HG03039 (cell line): ENCODE measurements at regions not wholly inside any gene's neighbourhood (a gene's known extent, or its start where the extent isn't known, plus 50 kb on each side); places are given as distances from the start of the nearest gene placed in this dataset.

Experiments used
- ATAC-seq: cut with Tn5 transposase; IDR thresholded peaks from one replicate; pipeline ENCODE4 v1.9.1; 2021; ENCODE audit warnings: mild to moderate bottlenecking, moderate library complexity; ENCODE audit not compliant: unreplicated experiment

DNA sequence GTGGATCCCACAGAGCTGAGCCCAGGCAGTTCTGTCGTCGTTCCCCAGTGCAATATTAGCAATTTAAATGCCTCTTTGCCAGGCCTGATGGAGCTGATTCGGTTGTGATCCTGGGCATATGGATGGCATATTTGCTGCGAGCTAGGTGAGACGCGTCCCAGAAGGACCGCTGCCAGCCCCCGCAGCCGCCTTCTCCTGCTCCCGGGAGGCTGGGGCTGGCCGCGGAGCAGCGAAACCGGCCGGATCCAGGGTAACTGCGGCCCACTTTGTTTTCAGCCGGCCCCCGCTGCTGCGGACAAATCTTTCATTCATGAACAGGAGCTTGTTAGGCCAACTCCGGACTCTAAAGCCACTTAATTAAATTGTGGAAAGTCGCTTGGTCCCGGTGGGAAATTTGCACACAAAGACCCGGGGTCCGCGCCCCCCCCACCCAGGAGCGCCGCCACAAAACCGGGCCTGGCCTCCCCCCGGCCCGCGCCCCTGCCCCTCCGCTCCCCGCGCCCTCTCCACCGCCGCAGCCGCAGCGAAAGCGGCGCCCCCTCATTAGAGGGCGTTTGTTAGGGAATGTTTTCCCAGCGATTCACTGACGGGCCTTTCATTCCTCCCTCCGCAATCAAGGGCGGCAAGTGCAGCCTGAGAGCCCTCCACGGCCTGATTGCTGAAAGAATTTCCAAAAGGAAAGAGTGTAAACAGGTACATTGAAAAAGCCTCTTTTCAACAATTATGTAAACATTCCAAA lies 383.3 kb downstream of the RRAGC start:
- ATAC-seq = no peak

DNA sequence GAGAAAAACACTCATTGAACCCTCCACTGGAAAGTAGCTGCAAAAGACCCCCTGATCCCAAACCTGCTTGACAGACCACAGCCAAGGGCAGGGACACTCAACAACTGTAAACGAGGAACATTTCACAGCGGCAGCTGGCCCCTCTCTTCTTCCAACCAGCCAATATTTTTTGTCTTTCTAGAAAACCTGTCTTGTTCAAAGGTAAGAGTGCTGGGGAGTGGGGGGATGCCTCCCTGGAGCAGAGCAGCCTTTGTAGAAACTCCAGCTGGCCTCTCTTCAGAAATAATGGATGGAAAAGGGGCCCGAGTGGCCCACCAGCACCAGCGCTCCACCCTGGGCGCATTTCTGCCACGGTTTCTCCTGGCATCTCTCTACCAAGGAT lies 384.0 kb downstream of the RRAGC start:
- no peak for ATAC-seq

DNA sequence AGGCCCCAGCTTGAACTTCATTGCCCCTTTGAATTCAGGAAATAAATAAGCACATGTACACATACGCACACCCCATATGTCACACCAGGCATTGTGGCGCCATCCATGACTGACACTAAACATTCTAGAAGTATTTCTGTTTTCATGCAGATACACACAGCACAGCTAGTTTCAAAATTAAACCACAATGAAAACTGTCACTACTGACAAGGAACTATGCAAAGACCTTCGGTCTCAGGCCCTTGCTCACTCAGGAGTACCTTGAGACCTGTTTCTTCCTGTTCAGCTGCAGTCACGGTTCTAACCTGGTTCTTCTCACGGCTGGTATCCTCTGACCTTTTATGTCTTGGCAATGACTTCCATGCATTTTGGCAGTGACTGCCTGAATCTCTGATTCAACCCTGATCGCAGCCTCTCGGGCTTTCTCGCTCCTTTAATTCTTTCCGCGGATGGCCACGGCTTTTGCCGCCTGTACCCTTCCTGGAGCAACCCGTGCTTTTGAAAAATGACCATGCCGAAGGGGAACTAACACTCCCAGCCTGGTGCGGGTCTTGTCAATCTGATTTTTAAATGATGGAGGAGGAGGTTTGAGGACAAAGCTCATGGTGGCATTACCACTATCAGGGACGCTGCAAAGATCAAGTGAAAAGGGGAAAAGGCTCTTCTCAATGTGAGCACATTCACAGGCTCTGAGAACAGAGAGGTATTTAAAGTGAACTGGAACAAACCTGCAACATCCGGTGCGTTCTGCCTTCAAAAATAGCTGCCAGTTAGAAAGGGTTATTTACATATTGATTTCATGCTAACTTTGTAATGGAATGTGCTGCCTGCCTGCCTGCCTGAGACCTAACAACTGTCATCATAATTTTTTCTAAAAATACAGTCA lies 384.6 kb downstream of the RRAGC start:
- peak; percentile 72 for ATAC-seq

DNA sequence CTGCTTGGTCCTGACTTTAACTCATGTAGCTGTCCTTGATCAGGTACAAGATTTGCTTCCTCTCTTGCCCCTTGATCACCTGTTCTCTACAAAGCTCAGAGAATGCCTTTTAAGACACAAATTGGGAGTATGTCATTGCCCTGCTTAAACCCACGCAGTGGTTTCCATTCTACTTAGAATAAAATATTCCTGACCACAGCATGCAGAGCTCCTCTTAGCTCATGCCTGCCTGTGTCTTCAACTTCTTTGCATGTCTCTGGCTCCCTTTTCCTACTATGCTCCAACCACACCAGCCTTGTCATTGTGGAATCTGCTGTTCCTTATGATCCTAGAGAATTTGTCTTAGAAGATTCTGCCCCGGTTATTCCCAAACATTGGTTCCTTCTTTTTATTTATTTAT lies 393.1 kb downstream of the RRAGC start:
- ATAC-seq = no peak

DNA sequence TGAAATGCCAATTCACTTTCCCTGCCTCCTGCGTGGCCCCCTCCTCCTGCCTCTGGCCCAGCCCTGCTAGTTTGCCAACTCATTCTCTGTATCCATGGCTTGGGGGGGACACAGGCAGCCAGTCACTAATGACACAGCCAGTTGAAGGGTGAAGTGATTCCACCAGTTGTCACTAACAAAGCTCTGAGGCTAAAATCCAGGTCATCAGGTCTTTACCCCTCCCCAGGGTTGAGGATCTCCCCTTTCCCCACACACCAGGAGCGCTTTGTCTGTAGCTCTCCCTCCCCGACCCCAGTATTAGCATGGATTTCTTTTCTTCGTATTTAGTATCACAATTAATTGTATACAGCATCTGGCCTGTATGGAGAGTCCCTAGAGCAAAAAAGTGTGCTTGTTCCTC lies 394.1 kb downstream of the RRAGC start:
- ATAC-seq = no peak

DNA sequence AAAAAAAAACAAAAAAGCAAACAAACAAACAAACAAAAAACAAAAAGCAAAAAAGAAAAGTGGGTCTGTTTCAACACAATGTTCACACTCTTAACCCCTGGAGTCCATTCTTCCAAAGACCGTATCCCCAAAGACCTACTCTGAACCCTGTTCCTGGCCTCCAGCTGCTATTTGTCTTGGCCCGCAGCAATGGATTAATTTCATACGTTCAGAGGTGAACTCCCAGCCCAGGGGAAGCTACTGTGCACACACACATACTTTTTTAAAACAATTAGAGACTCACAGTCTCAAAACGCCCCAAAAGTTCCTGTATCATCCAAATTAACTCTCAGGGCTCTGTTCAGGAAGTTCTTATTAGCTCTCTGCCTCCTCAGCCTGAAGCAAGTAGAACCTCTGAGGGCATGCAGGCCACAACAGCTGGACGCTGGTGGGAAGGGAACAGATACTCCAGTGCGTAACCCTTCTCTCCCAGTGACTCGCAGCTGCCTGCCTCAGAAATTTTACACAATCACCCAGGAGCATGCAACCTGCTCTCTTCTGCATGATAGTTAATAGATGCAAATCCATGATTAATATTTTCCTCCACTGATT lies 395.4 kb downstream of the RRAGC start:
- ATAC-seq = no peak

DNA sequence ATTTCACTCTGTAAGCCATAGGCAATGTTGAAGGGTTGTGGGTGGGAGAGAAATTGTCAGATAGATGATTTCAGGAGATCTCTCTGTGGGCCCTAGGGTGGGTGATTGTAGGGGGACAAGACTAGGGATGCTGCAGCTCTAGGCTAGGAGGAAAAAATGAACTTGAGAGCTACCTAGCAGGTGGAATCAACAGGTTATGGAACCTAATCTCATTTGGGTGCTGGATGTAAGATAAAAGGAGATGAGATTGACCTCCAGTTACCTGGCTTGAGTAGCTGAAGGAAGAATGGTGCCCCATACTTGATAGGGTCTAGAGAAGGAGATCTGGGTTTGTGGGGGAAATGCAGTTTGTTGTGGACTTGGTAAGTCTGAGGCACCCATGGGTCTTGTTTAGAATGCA lies 396.5 kb downstream of the RRAGC start:
- ATAC-seq = no peak

DNA sequence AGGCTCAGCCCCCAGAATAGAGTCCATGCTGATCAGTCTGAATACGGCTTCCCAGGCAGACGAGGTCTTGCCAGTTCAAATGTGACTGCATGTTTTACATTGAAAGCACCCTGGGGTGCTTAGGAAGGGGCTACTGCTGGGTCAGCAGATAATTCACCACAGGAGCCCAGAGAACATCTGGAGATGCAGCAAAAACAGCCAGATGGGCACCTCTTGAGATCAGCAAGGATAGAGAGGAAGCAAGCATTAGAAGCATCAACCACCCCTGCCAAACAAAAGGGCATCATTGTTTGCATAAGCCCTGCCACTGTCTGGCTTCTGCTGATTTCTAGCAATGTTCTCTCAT lies 403.1 kb downstream of the RRAGC start:
- ATAC-seq = no peak

DNA sequence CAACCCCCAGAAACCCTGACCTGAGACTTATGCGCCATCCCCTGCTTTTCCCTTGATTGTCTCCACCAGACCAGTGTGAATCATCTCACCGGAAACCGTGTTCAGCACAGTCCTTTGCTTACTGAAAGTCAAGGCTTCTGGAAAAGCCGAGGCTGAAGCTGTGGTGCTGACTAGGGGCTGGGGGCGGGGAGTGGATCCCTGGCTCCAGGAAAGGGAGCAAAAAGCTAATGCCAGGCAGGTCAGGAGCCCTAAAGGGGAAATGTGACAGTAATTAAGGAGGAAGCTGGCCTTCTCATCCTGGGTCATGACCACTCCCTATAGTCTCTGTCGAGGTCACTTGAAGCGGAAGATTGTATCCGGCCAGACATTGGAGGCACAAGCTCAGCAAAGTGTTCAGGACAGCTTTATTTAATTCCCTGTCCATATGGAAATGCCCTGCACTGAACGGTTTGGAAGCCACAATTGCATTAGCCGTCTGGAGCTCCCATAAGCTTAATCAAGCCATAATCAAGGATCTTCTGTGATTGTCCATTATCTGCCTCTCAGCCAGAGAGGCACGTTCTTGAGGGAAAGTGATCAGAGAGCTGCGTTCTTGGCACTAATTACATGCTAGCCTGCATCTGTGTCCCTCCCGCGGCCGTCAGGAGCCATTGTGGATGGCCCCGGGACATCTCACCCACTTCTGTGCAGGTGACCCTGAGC lies 403.6 kb downstream of the RRAGC start:
- ATAC-seq = no peak

DNA sequence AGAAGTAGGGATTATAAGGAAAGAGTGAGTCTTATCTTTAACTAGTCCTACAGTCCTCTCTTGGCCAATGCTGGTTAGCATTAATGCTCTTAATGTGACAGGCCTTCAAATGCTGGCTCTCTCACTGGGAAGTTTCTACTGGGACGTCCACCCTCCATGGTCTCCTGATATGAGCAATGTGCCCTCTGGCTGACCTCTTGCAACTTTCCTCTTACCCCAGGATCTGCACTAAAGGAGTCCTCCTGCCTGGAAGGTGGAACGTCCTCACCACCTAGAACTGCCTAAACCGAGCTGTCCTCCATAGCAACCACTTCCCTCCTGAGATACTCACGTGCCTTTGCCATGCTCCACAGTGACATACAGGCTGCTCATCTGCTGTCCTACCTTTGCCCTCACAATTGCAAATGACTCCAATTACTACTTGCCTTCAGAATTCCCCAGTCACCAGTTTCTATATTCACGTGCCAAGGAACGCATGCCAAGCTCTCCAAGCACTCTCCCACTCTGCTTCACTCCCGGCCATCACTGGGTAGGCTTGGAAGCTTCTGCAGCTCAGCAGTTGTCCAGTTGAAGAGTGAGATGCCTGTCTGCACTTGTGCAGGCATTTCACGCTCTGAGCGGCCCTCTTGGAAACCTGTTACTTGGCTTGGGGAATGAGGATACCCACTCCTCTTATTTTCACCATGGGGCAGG lies 404.7 kb downstream of the RRAGC start:
- ATAC-seq = no peak

DNA sequence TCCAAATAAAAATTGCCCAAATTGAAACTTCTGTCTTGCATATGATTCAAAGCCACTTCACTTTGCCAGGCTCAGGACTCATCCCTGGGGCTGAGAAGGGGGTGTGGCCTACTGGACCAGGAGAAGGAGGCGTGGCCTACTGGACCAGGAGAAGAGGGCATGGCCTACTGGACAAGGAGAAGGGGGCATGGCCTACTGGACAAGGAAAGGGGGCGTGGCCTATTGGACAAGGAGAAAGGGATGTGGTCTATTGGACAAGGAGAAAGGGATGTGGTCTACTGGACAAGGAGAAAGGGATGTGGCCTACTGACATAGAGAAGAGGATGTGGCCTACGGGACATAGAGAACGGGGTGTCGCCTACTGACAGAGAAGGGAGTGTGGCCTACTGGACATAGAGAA lies 405.3 kb downstream of the RRAGC start:
- ATAC-seq = no peak

DNA sequence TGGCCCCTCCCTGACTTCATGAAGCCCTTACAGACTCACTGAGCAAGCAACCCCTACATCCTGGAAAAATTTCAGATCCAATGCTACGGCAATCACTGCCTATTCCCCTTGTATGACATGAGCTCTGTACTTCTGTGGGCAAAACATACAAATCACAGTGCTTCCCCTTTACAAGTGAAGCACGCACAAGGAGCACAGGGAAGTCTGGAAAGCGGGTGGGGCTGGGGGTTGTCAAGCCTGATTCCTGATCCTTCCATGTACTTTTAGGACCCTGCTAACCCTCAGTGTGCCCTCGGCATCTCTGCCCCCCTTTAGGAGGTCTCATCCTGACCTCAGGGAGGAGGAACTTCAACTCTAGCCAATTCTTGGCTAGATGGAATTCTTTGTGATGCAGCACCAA lies 405.7 kb upstream of the POU3F1 start:
- no peak for ATAC-seq

DNA sequence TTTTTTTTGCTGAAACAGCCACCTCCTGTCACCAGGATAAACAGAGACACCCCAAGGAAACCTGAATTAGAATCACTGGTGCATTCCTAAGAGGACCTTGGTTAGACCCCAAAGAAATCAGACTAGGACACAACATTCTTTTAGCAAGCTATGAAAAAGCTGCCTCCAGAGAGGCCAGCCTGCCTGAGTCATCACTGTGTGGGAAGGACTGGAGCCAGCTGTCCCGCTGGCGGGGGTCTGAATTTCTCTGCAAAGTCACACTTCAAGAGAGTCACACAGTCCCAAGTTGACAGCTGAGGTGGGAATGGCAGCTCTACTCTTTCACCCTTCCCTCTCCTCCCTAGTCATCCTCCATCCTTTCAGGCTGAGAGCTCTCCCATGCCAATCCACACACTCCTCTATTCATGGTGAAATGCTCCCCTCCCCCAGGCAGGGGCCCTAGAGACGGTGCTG lies 405.0 kb upstream of the POU3F1 start:
- no peak for ATAC-seq

DNA sequence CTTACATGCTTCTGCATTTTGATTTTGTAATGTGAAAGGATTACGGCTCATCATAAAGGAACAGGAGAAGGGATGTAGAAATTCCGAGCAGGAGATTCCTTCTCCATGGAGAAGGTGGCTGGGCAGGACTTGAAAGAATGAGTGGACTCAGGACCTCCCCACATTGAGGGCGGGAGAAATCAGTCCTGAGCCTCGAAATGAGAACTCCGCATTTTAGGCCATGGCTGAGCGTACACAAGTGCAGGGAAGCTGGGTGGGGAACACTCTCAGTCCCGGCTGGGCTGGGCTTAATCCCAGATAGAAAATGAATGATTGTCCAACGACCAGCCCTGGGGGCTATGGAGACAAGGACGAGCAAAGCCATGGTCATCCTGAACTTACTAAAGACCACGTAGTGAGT lies 402.3 kb upstream of the POU3F1 start:
- ATAC-seq = no peak

DNA sequence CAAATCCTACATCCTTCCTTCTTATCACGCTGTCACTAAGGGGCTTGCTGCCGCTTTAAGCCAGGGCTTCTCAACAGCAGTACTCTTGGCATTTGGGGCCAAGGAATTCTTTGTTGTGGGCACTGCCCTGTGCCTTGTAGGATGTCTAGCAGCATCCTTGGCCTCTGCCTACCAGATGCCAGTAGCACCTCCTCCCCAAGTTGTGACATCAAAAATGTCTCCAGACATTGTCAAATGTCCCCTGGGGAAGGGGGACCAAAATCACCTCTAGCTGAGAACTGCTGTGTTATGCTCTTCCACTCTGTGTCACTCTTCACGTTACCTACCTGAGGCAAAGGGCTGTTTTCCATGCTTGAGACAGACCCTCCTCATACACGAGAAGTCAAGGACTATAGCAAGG lies 400.3 kb upstream of the POU3F1 start:
- no peak for ATAC-seq

DNA sequence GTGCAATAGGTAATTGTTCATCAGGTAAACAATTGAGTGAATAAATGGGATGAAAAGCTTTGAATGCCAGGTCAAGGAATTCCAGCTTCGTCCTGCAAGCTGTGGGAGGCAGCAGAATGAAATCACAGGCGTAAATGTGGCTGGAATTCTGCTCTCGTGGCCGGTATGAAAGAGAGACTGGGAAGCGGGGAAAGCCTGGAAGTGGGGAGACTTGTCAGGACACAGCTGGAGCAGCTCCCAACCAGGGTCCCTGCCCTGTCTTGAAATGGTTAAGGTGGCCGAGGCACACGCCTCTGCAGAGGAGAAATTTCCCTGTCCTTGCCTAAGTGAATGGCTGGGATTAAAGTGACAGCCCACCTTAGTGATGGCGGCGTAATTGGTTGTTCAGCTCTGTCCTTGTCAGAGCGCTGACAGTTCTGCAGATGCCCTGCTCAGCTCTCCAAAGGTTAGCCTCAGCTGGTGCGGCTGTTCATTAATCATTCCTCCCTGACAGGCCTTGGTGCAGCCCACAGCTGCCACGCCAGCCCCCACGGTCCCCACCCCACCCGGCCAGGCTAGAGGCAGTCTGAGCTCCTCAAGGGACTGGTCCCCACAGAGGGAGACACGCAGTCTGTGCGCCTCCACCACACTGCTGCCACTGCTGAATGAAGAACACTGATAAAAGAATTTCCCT lies 398.3 kb upstream of the POU3F1 start:
- ATAC-seq = no peak

DNA sequence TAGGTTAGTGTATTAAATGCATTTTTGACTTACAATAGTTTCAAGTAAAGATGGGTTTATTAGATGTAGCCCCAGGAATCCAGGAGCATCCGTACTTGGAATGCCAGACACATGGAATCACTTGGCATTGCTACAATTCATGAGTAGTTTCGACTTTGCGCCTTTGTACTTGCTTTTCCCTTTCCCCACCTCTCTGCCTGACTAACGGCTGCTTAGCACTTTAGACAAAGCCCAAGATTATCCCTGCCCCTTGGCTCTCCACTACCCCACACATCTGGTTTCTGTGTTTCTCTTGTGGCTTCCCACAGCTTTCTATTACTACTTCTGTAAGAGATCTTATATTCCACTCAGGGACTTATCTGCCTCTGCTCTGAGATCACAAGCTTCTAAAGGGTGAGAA lies 397.7 kb upstream of the POU3F1 start:
- no peak for ATAC-seq

DNA sequence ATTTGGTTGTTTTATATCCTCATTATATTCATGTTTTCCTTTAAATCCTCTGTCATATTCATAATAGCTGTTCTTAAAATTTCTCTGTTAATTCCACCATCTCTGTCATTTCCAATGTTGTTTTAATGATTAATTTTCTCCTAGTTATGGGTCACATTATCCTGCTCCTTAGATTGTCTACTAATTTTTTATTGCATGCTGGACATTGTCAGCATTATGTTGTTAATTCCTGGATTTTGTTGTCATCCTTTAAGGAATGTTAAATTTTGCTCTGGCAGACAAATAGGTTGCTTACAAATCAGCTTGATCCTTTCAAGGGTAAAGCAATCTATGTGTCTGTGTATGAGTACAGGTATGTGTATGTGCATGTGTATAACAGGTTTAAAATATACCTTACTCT lies 393.8 kb upstream of the POU3F1 start:
- no peak for ATAC-seq

DNA sequence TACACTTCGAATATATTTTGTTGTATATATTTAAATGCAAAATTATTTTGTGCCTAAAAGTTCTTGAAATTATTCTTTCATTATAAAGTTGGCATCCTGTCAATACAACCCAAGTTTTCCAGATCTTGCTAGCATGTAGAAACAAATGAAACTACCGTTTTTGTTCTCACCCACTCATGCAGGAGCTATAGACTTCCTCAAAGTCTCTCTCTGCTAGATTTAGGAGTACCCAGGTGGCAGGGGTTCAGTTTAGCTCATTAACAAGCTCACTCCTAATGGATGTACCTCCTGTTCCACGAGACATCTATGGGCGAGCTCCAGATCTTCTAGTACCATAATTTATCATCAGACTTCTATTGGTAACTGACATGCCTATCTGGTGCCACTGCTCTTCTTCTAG lies 390.2 kb upstream of the POU3F1 start:
- ATAC-seq = no peak

DNA sequence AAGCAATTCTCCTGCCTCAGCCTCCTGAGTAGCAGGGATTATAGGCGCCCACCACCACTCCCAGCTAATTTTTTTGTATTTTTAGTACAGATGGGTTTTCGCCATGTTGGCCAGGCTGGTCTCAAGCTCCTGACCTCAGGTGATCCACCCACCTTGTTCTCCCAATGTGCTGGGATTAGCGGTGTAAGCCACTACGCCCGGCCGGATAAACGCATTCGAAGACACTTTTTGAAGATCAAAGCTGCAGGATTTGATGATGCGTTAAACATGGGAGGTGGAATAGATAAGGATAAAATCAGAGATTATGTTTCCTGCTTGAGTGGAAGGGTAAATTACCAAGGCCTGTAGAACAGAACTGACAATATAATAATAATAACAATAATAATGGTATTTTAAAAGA lies 389.4 kb upstream of the POU3F1 start:
- no peak for ATAC-seq
